Astrocyte (in vitro differentiated cells and primary cell): ENCODE measurements at regions not wholly inside any gene's neighbourhood (a gene's known extent, or its start where the extent isn't known, plus 50 kb on each side); places are given as distances from the start of the nearest gene placed in this dataset.

Experiments
- DNase-seq: peaks from one replicate; pipeline ENCODE4 v3.0.0-alpha.2; 2010; ENCODE audit warnings: low read depth
- FAIRE-seq: peaks from 2 replicates; lab custom pipeline; 2011; peaks lifted over from hg19 to GRCh38; lab: Jason Lieb, UNC
- H2AFZ ChIP-seq: 2 replicates; pipeline ENCODE4 v1.6.0; 2012; ENCODE audit warnings: low read depth, low read length, inconsistent platforms
- H3K27ac ChIP-seq: 2 replicates; pipeline ENCODE4 v1.5.1; 2011; ENCODE audit warnings: low read depth, low read length, inconsistent platforms
- H3K27me3 ChIP-seq: 2 replicates; pipeline ENCODE4 v1.6.0; 2011; ENCODE audit warnings: low read length, inconsistent platforms; ENCODE audit not compliant: insufficient read depth
- H3K36me3 ChIP-seq: 2 replicates; pipeline ENCODE4 v1.5.1; 2011; ENCODE audit warnings: low read length, inconsistent platforms; ENCODE audit not compliant: insufficient read depth
- H3K4me1 ChIP-seq: 2 replicates; pipeline ENCODE4 v1.5.1; 2011; ENCODE audit warnings: low read length, inconsistent platforms; ENCODE audit not compliant: insufficient read depth
- H3K4me2 ChIP-seq: 2 replicates; pipeline ENCODE4 v1.6.0; 2012; ENCODE audit warnings: low read length, inconsistent platforms
- H3K4me3 ChIP-seq: 2 replicates; pipeline ENCODE4 v1.5.1; 2011; ENCODE audit warnings: low read depth, mild to moderate bottlenecking, low read length, inconsistent platforms; ENCODE audit not compliant: insufficient read depth
- H3K79me2 ChIP-seq: 2 replicates; pipeline ENCODE4 v1.6.0; 2012; ENCODE audit warnings: mild to moderate bottlenecking, low read length, inconsistent platforms; ENCODE audit not compliant: insufficient read depth
- H3K9ac ChIP-seq: 2 replicates; pipeline ENCODE4 v1.6.0; 2012; ENCODE audit warnings: mild to moderate bottlenecking, low read length, inconsistent platforms
- H3K9me3 ChIP-seq: 2 replicates; pipeline ENCODE4 v1.5.1; 2012; ENCODE audit warnings: low read depth, mild to moderate bottlenecking, low read length, inconsistent platforms; ENCODE audit not compliant: insufficient read depth
- H4K20me1 ChIP-seq: 2 replicates; pipeline ENCODE4 v1.6.0; 2012; ENCODE audit warnings: low read length, inconsistent platforms; ENCODE audit not compliant: insufficient read depth
- H3K27ac Mint-ChIP-seq: one replicate; pipeline ENCODE4 v1.8.0; 2021; ENCODE audit warnings: mild to moderate bottlenecking, mixed read lengths; ENCODE audit not compliant: unreplicated experiment
- H3K27me3 Mint-ChIP-seq: one replicate; pipeline ENCODE4 v1.8.0; 2021; ENCODE audit warnings: low read depth, mixed read lengths; ENCODE audit not compliant: unreplicated experiment
- H3K36me3 Mint-ChIP-seq: one replicate; pipeline ENCODE4 v1.8.0; 2021; ENCODE audit warnings: low read depth, mixed read lengths; ENCODE audit not compliant: unreplicated experiment
- H3K4me1 Mint-ChIP-seq: one replicate; pipeline ENCODE4 v1.8.0; 2021; ENCODE audit warnings: low read depth, mixed read lengths; ENCODE audit not compliant: unreplicated experiment
- H3K4me3 Mint-ChIP-seq: one replicate; pipeline ENCODE4 v1.8.0; 2021; ENCODE audit warnings: mild to moderate bottlenecking, moderate library complexity, mixed read lengths; ENCODE audit not compliant: unreplicated experiment
- H3K9me3 Mint-ChIP-seq: one replicate; pipeline ENCODE4 v1.8.0; 2021; ENCODE audit warnings: mild to moderate bottlenecking, mixed read lengths; ENCODE audit not compliant: unreplicated experiment
- CTCF ChIP-seq: IDR thresholded peaks from 2 replicates; pipeline ENCODE4 v1.5.1; 2011; ENCODE audit warnings: low read depth, mild to moderate bottlenecking, inconsistent platforms, low read length, moderate library complexity; ENCODE audit not compliant: insufficient read depth
- EZH2 ChIP-seq: IDR thresholded peaks from 2 replicates; pipeline ENCODE4 v1.6.1; 2012; ENCODE audit warnings: mild to moderate bottlenecking, low read length, inconsistent platforms; ENCODE audit not compliant: insufficient read depth

- Histone ChIP-seq H3K27me3 (no peaks in the 10 kb centered on the region), H3K9me3 (no peaks in the 10 kb centered on the region), H3K4me2 (no peak overlapping the region), H3K9ac (no peak overlapping the region), H3K4me1 (no peaks in the 10 kb centered on the region), H3K79me2 (no peaks in the 10 kb centered on the region), H2AFZ (no peak overlapping the region), H3K4me3 (no peak overlapping the region), H3K27ac (no peak overlapping the region), H4K20me1 (no peaks in the 10 kb centered on the region), H3K36me3 (no peaks in the 10 kb centered on the region)
- Mint-ChIP-seq H3K36me3 (no peaks in the 10 kb centered on the region), H3K27ac (no peak overlapping the region), H3K4me1 (peaks cover 13% of the 10 kb centered on the region), H3K4me3 (no peak overlapping the region), H3K27me3 (no peaks in the 10 kb centered on the region), H3K9me3 (no peaks in the 10 kb centered on the region)
- DNase-seq (no peak), FAIRE-seq (no peak)
- no peak for TF ChIP-seq CTCF
- no peak for TF ChIP-seq EZH2
These were observed 444.8 kb downstream of the OLFM4 start for GRCh38 chr13:53473397-53473796.

GRCh38 chr13:53474878-53475277, 446.3 kb downstream of the OLFM4 start:
- no peaks in the 10 kb centered on the region for H3K9me3 ChIP-seq
- no peak for FAIRE-seq
- Mint-ChIP-seq H3K4me1 (peaks cover 13% of the 10 kb centered on the region), H3K4me3 (no peak overlapping the region), H3K36me3 (no peaks in the 10 kb centered on the region), H3K27me3 (no peaks in the 10 kb centered on the region), H3K27ac (no peak overlapping the region), H3K9me3 (no peaks in the 10 kb centered on the region)
- H3K27me3 ChIP-seq, result no peaks in the 10 kb centered on the region
- H4K20me1 ChIP-seq, result no peaks in the 10 kb centered on the region
- H3K4me2 ChIP-seq, result peak overlapping the region; percentile 35
- H3K27ac ChIP-seq, result no peak overlapping the region
- H2AFZ ChIP-seq, result no peak overlapping the region
- no peaks in the 10 kb centered on the region for H3K79me2 ChIP-seq
- DNase-seq, result no peak
- H3K9ac ChIP-seq, result no peak overlapping the region
- TF ChIP-seq EZH2 (no peak), CTCF (no peak)
- H3K4me3 ChIP-seq, result no peak overlapping the region
- H3K36me3 ChIP-seq, result no peaks in the 10 kb centered on the region
- H3K4me1 ChIP-seq, result no peaks in the 10 kb centered on the region

DNA sequence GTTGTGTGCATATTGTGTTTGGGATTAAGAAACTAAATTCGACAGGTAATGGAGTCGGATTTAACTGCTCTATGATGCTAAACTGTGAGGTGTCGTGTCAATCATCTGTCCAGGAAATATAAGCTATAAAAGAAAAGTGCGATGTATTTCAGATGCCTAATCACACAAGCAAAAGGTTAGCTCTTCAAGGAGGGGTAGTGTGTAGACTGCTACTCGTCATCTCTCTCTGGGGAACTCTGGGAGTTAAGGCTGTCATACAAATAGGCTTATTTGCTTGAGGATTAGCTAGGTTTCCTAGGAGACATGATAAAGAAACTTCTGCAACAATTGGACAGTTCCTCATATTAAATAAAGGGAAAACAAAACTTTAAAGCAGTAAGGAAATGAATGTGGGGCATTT, 462.1 kb downstream of the OLFM4 start:
- H3K27me3 Mint-ChIP-seq, result no peaks in the 10 kb centered on the region
- Histone ChIP-seq H3K27me3 (no peaks in the 10 kb centered on the region), H3K79me2 (no peaks in the 10 kb centered on the region), H4K20me1 (no peaks in the 10 kb centered on the region), H3K4me1 (no peaks in the 10 kb centered on the region), H2AFZ (no peak overlapping the region), H3K9ac (no peak overlapping the region), H3K4me3 (no peak overlapping the region), H3K9me3 (peaks cover 3% of the 10 kb centered on the region), H3K36me3 (no peaks in the 10 kb centered on the region), H3K4me2 (no peak overlapping the region), H3K27ac (no peak overlapping the region)
- no peak overlapping the region for H3K4me3 Mint-ChIP-seq
- no peaks in the 10 kb centered on the region for H3K36me3 Mint-ChIP-seq
- TF ChIP-seq CTCF (no peak), EZH2 (no peak)
- FAIRE-seq, result no peak
- no peaks in the 10 kb centered on the region for H3K4me1 Mint-ChIP-seq
- no peaks in the 10 kb centered on the region for H3K9me3 Mint-ChIP-seq
- no peak overlapping the region for H3K27ac Mint-ChIP-seq
- no peak for DNase-seq
